Osteocyte (in vitro differentiated cells): ENCODE measurements at regions not wholly inside any gene's neighbourhood (a gene's known extent, or its start where the extent isn't known, plus 50 kb on each side); places are given as distances from the start of the nearest gene placed in this dataset.

ENCODE experiments used
- DNase-seq: peaks from one replicate; pipeline ENCODE4 v3.0.0; 2021; ENCODE audit warnings: mixed read lengths; ENCODE audit not compliant: unreplicated experiment; ENCODE audit errors: extremely low spot score
- H3K27ac Mint-ChIP-seq: one replicate; pipeline ENCODE4 v1.8.0; 2021; ENCODE audit warnings: mild to moderate bottlenecking, mixed read lengths; ENCODE audit not compliant: unreplicated experiment
- H3K27me3 Mint-ChIP-seq: one replicate; pipeline ENCODE4 v1.8.0; 2021; ENCODE audit warnings: mixed read lengths; ENCODE audit not compliant: unreplicated experiment
- H3K36me3 Mint-ChIP-seq: one replicate; pipeline ENCODE4 v1.8.0; 2021; ENCODE audit warnings: mixed read lengths; ENCODE audit not compliant: unreplicated experiment
- H3K4me1 Mint-ChIP-seq: one replicate; pipeline ENCODE4 v1.8.0; 2021; ENCODE audit warnings: mixed read lengths; ENCODE audit not compliant: unreplicated experiment
- H3K4me3 Mint-ChIP-seq: one replicate; pipeline ENCODE4 v1.8.0; 2021; ENCODE audit warnings: mild to moderate bottlenecking, moderate library complexity, mixed read lengths; ENCODE audit not compliant: unreplicated experiment
- H3K9me3 Mint-ChIP-seq: one replicate; pipeline ENCODE4 v1.8.0; 2021; ENCODE audit warnings: mixed read lengths; ENCODE audit not compliant: unreplicated experiment
- CTCF ChIP-seq: fragments of 200-600 bp; sonication (generic); IDR thresholded peaks from 2 replicates; pipeline ENCODE4 v1.5.0; 2021; ENCODE audit warnings: antibody characterized with exemption, mild to moderate bottlenecking, moderate library complexity

GRCh38 chr5:148759101-148759500, 67.3 kb upstream of the ADRB2 start:
- H3K4me3 Mint-ChIP-seq: no peak overlapping the region
- DNase-seq: no peak
- peaks cover 23% of the 10 kb centered on the region for H3K9me3 Mint-ChIP-seq
- TF ChIP-seq CTCF: no peak
- H3K36me3 Mint-ChIP-seq: peaks cover 5% of the 10 kb centered on the region
- H3K27ac Mint-ChIP-seq: no peak overlapping the region
- H3K27me3 Mint-ChIP-seq: peaks cover 41% of the 10 kb centered on the region
- no peaks in the 10 kb centered on the region for H3K4me1 Mint-ChIP-seq

- H3K27me3 Mint-ChIP-seq: peaks cover 49% of the 10 kb centered on the region
- H3K4me3 Mint-ChIP-seq: no peak overlapping the region
- peaks cover 4% of the 10 kb centered on the region for H3K9me3 Mint-ChIP-seq
- peaks cover 2% of the 10 kb centered on the region for H3K36me3 Mint-ChIP-seq
- no peaks in the 10 kb centered on the region for H3K4me1 Mint-ChIP-seq
- no peak for TF ChIP-seq CTCF
- no peak for DNase-seq
- H3K27ac Mint-ChIP-seq: no peak overlapping the region
Observed at GRCh38 chr5:148760945-148761638, 65.3 kb upstream of the ADRB2 start.

GRCh38 chr5:148763996-148764395, 62.4 kb upstream of the ADRB2 start:
- H3K4me3 Mint-ChIP-seq: no peak overlapping the region
- H3K4me1 Mint-ChIP-seq: no peaks in the 10 kb centered on the region
- H3K27ac Mint-ChIP-seq: no peak overlapping the region
- no peak for TF ChIP-seq CTCF
- DNase-seq: no peak
- H3K9me3 Mint-ChIP-seq: no peaks in the 10 kb centered on the region
- peaks cover 37% of the 10 kb centered on the region for H3K27me3 Mint-ChIP-seq
- no peaks in the 10 kb centered on the region for H3K36me3 Mint-ChIP-seq

- peaks cover 28% of the 10 kb centered on the region for H3K27me3 Mint-ChIP-seq
- no peak overlapping the region for H3K27ac Mint-ChIP-seq
- H3K36me3 Mint-ChIP-seq: no peaks in the 10 kb centered on the region
- no peaks in the 10 kb centered on the region for H3K9me3 Mint-ChIP-seq
- no peak overlapping the region for H3K4me3 Mint-ChIP-seq
- no peak for DNase-seq
- no peak for TF ChIP-seq CTCF
- H3K4me1 Mint-ChIP-seq: no peaks in the 10 kb centered on the region
Observed at GRCh38 chr5:148765061-148765460, 61.4 kb upstream of the ADRB2 start.

GRCh38 chr5:148768806-148769415, 57.5 kb upstream of the ADRB2 start:
- Mint-ChIP-seq H3K9me3 (no peaks in the 10 kb centered on the region), H3K27me3 (peaks cover 24% of the 10 kb centered on the region), H3K4me1 (no peaks in the 10 kb centered on the region), H3K4me3 (no peak overlapping the region), H3K27ac (no peak overlapping the region), H3K36me3 (no peaks in the 10 kb centered on the region)
- TF ChIP-seq CTCF: no peak
- no peak for DNase-seq
